ENCODE measurements at regions not wholly inside any gene's neighbourhood (a gene's known extent, or its start where the extent isn't known, plus 50 kb on each side); places are given as distances from the start of the nearest gene placed in this dataset.
A peak's percentile ranks its signal among the peaks of the same experiment; 100 is the strongest.

DNA sequence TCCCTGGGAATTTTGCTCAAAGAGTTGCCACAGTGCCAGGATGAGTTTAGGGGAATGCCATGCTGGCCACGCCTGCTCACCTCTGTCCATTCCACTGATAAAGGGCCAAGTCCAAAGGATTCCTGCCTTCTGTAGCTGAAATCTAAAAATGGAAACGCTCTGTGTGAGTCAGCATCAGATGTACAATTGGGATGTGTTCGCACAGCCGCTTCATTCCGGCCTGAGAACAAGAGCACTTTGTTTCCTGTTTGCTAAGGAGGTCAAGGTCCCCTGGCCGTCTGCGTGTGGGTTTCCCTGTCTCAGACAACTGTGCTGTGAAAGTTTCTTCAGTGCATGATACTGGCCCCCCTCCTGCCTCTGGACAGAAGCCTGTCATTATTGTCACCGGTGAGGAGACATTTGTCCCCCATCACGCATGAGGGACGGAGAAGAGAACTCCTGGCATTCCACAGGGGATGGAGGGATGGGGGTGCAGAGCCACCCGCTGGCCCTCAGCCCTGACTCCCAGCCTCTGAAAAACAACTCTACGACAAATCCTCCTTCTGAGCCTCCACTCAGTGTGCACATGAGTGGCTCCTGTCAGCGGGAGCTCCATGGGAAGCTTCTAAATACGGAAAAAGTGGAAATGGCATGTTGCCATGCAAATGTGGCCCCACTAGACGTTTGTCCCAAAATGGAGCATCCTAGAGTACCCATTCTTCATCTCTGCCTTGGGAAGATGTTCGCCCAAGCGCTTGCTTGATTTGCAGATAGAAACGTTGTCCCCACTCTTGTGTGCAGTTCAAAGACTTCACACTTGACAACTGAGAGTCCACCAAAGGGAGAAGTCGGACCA, 143.5 kb upstream of the AFDN start (continued):
- TF ChIP-seq, protein P1, sequence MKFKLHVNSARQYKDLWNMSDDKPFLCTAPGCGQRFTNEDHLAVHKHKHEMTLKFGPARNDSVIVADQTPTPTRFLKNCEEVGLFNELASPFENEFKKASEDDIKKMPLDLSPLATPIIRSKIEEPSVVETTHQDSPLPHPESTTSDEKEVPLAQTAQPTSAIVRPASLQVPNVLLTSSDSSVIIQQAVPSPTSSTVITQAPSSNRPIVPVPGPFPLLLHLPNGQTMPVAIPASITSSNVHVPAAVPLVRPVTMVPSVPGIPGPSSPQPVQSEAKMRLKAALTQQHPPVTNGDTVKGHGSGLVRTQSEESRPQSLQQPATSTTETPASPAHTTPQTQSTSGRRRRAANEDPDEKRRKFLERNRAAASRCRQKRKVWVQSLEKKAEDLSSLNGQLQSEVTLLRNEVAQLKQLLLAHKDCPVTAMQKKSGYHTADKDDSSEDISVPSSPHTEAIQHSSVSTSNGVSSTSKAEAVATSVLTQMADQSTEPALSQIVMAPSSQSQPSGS (CRISPR knock-in tag; IDR thresholded peaks at IDR 0.05) = peak; percentile 97
- TF ChIP-seq JDP2 (CRISPR knock-in tag; IDR thresholded peaks at IDR 0.05; ENCODE audit: borderline replicate concordance) (no peak), SOX13 (IDR thresholded peaks at IDR 0.05) (peak; percentile 91), SOX13 (CRISPR knock-in tag; conservative IDR thresholded peaks at IDR 0.05 in 1 of 2, IDR thresholded peaks at IDR 0.05 in 1 of 2) (peak in 1 of 2 experiments; percentile 99; a peak in 2 of 4 replicates), ZNF572 (CRISPR knock-in tag; IDR thresholded peaks at IDR 0.05) (peak; percentile 90), PAX8 (CRISPR knock-in tag; IDR thresholded peaks at IDR 0.05; ENCODE audit: borderline replicate concordance) (0 out of 2 replicates have a peak, but pooled peaks have one; percentile 61), ASH2L (IDR thresholded peaks at IDR 0.05; ENCODE audit: insufficient read length, low read depth, low read length) (peak; percentile 54), ZNF619 (CRISPR knock-in tag; IDR thresholded peaks at IDR 0.05) (peak; percentile 89), KLF12 (CRISPR knock-in tag; IDR thresholded peaks at IDR 0.05; ENCODE audit: borderline replicate concordance) (peak; percentile 45; the same call in 1 of the 2 replicates), FOSL2 (CRISPR knock-in tag; IDR thresholded peaks at IDR 0.05) (peak; percentile 100), SYNCRIP (IDR thresholded peaks at IDR 0.05; ENCODE audit: insufficient read depth, low read depth, low read length) (no peak), GTF3A (CRISPR knock-in tag; conservative IDR thresholded peaks at IDR 0.05) (no peak), TEAD2 (CRISPR knock-in tag; IDR thresholded peaks at IDR 0.05) (0 out of 2 replicates have a peak, but pooled peaks have one; percentile 17), ZBTB8A (CRISPR knock-in tag; IDR thresholded peaks at IDR 0.05; ENCODE audit: borderline replicate concordance, low read depth) (no peak), ZNF468 (CRISPR knock-in tag; IDR thresholded peaks at IDR 0.05) (no peak), SNAPC2 (CRISPR knock-in tag; IDR thresholded peaks at IDR 0.05) (peak; percentile 94; the same call in 1 of the 2 replicates)
- TF ChIP-seq, protein P2, sequence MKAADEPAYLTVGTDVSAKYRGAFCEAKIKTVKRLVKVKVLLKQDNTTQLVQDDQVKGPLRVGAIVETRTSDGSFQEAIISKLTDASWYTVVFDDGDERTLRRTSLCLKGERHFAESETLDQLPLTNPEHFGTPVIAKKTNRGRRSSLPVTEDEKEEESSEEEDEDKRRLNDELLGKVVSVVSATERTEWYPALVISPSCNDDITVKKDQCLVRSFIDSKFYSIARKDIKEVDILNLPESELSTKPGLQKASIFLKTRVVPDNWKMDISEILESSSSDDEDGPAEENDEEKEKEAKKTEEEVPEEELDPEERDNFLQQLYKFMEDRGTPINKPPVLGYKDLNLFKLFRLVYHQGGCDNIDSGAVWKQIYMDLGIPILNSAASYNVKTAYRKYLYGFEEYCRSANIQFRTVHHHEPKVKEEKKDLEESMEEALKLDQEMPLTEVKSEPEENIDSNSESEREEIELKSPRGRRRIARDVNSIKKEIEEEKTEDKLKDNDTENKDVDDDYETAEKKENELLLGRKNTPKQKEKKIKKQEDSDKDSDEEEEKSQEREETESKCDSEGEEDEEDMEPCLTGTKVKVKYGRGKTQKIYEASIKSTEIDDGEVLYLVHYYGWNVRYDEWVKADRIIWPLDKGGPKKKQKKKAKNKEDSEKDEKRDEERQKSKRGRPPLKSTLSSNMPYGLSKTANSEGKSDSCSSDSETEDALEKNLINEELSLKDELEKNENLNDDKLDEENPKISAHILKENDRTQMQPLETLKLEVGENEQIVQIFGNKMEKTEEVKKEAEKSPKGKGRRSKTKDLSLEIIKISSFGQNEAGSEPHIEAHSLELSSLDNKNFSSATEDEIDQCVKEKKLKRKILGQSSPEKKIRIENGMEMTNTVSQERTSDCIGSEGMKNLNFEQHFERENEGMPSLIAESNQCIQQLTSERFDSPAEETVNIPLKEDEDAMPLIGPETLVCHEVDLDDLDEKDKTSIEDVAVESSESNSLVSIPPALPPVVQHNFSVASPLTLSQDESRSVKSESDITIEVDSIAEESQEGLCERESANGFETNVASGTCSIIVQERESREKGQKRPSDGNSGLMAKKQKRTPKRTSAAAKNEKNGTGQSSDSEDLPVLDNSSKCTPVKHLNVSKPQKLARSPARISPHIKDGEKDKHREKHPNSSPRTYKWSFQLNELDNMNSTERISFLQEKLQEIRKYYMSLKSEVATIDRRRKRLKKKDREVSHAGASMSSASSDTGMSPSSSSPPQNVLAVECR (CRISPR knock-in tag; IDR thresholded peaks at IDR 0.05; ENCODE audit: borderline replicate concordance) = peak; percentile 87; the same call in 1 of the 2 replicates
- TF ChIP-seq, protein P3, sequence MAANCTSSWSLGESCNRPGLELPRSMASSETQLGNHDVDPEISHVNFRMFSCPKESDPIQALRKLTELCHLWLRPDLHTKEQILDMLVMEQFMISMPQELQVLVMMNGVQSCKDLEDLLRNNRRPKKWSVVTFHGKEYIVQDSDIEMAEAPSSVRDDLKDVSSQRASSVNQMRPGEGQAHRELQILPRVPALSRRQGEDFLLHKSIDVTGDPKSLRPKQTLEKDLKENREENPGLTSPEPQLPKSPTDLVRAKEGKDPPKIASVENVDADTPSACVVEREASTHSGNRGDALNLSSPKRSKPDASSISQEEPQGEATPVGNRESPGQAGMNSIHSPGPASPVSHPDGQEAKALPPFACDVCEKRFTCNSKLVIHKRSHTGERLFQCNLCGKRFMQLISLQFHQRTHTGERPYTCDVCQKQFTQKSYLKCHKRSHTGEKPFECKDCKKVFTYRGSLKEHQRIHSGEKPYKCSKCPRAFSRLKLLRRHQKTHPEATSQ (CRISPR knock-in tag; IDR thresholded peaks at IDR 0.05; ENCODE audit: borderline replicate concordance) = peak; percentile 97; the same call in 1 of the 2 replicates
